Spleen (tissue), 11 donors: ENCODE measurements at regions not wholly inside any gene's neighbourhood (a gene's known extent, or its start where the extent isn't known, plus 50 kb on each side); places are given as distances from the start of the nearest gene placed in this dataset.

Experiments used
- DNase-seq: peaks from one replicate; pipeline ENCODE4 v3.0.0-alpha.2; 2020
- H3K27ac ChIP-seq, 8 donors: fragments of 200-600 bp; sonication (generic) in 7 of 8; 1 replicate in 4 of 8; 2 replicates in 4 of 8; pipeline versions ENCODE4 v1.5.0 to v1.8.0; 2016 to 2021; ENCODE audit warnings: inconsistent platforms in 4 of 8, mild to moderate bottlenecking in 4 of 8, moderate library complexity in 1 of 8
- H3K27me3 ChIP-seq, 7 donors: fragments of 200-600 bp; sonication (generic) in 6 of 7; replicated peaks in 1 of 7; 1 replicate in 4 of 7; 2 replicates in 3 of 7; pipeline versions ENCODE4 v1.5.0 to v1.8.0; 2016 to 2021; ENCODE audit warnings: inconsistent platforms in 3 of 7, mild to moderate bottlenecking in 1 of 7
- H3K36me3 ChIP-seq, 6 donors: fragments of 200-600 bp; sonication (generic) in 5 of 6; 1 replicate in 4 of 6; 2 replicates in 2 of 6; pipeline versions ENCODE4 v1.5.0 to v1.8.0; 2016 to 2021; ENCODE audit warnings: inconsistent platforms in 2 of 6
- H3K4me1 ChIP-seq, 6 donors: fragments of 200-600 bp; sonication (generic) in 5 of 6; 1 replicate in 3 of 6; 2 replicates in 3 of 6; pipeline versions ENCODE4 v1.5.0 to v1.8.0; 2016 to 2021; ENCODE audit warnings: inconsistent platforms in 3 of 6
- H3K4me3 ChIP-seq, 8 donors: fragments of 200-600 bp; sonication (generic) in 7 of 8; 1 replicate in 4 of 8; 2 replicates in 4 of 8; pipeline versions ENCODE4 v1.5.0 to v1.8.0; 2016 to 2021; ENCODE audit warnings: inconsistent platforms in 4 of 8, mild to moderate bottlenecking in 4 of 8, moderate library complexity in 2 of 8
- H3K9me3 ChIP-seq, 8 donors: fragments of 200-600 bp; sonication (generic) in 7 of 8; 1 replicate in 4 of 8; 2 replicates in 4 of 8; pipeline versions ENCODE4 v1.5.0 to v1.8.0; 2016 to 2021; ENCODE audit warnings: inconsistent platforms in 4 of 8
- POLR2A ChIP-seq, 3 donors: fragments of 450-650 bp; IDR thresholded peaks; one replicate each; pipeline ENCODE4 v1.5.1; 2017; ENCODE audit warnings: antibody characterized with exemption in 3 of 3, mild to moderate bottlenecking in 1 of 3
- POLR2AphosphoS5 ChIP-seq, 3 donors: sonication (generic); formaldehyde crosslinking; IDR thresholded peaks; one replicate each; pipeline ENCODE4 v1.5.1; 2017; ENCODE audit warnings: antibody characterized with exemption in 3 of 3
- WGBS, 5 donors: extraction: QIAGEN DNeasy Blood & Tissue Kit in 3 of 5; methylation state at CpG; one replicate each; pipeline versions ENCODE4 v1.1.5 to v1.1.7; 2013 to 2018; 5-methylcytosine and 5-hydroxymethylcytosine counted together
- intact Hi-C: fragments of 100-400 bp; cut with DNase I; formaldehyde crosslinking; loops from one replicate; pipeline ENCODE4 v1.15.0; 2023; ENCODE audit warnings: low total_unique reads
- TF ChIP-seq, protein P1 (sequence below), 11 experiments: fragments of 200-600 bp in 7 of 11; fragments of 450-650 bp in 4 of 11; sonication (generic) in 4 of 11; IDR thresholded peaks in 8 of 11; conservative IDR thresholded peaks in 3 of 11; 1 replicate in 7 of 11; 2 replicates in 4 of 11; pipeline versions ENCODE4 v1.4.0 to v1.8.0; 2016 to 2021; ENCODE audit warnings: antibody characterized with exemption in 11 of 11, inconsistent platforms in 4 of 11, mild to moderate bottlenecking in 1 of 11
- donor health status: healthy with polysubstance abuse.
- donor health status: DM: no; HTN: no; CAD: no; lungs with moderate emphysema.
- donor health status: DM: no; HTN: no; CAD: no.
- donor health status: Bipolar disorder and iron deficiency.
- donor health status: healthy.
- donor health status: DM: no; HTN: no; CAD: no.
- donor health status: DM: yes; HTN: yes; CAD: no.

- no peak for DNase-seq
- no peak overlapping the region for H3K4me3 ChIP-seq
- peaks cover 0 to 58% (median 0%) of the 10 kb centered on the region in 7 donors for H3K27me3 ChIP-seq
- H3K27ac ChIP-seq = no peak overlapping the region
- H3K9me3 ChIP-seq = no peaks in the 10 kb centered on the region
- H3K4me1 ChIP-seq = no peaks in the 10 kb centered on the region
- TF ChIP-seq POLR2A (IDR thresholded peaks at IDR 0.05) = no peak
- TF ChIP-seq, protein P1, sequence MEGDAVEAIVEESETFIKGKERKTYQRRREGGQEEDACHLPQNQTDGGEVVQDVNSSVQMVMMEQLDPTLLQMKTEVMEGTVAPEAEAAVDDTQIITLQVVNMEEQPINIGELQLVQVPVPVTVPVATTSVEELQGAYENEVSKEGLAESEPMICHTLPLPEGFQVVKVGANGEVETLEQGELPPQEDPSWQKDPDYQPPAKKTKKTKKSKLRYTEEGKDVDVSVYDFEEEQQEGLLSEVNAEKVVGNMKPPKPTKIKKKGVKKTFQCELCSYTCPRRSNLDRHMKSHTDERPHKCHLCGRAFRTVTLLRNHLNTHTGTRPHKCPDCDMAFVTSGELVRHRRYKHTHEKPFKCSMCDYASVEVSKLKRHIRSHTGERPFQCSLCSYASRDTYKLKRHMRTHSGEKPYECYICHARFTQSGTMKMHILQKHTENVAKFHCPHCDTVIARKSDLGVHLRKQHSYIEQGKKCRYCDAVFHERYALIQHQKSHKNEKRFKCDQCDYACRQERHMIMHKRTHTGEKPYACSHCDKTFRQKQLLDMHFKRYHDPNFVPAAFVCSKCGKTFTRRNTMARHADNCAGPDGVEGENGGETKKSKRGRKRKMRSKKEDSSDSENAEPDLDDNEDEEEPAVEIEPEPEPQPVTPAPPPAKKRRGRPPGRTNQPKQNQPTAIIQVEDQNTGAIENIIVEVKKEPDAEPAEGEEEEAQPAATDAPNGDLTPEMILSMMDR (IDR thresholded peaks at IDR 0.05 in 8 of 11, conservative IDR thresholded peaks at IDR 0.05 in 3 of 11) = no peak
- WGBS, 5 donors = 77 to 94% (median 85%) methylated on average over 8 of the region's 8 CpGs
- no peaks in the 10 kb centered on the region for H3K36me3 ChIP-seq
- intact Hi-C loops = no loop called here
These were observed 75.6 kb upstream of the NEURL1B start for GRCh38 chr5:172565455-172565854.

- Histone ChIP-seq H3K4me3 (no peak overlapping the region), H3K36me3 (no peaks in the 10 kb centered on the region), H3K4me1 (no peaks in the 10 kb centered on the region), H3K27me3 (peaks cover 0 to 54% (median 0%) of the 10 kb centered on the region in 7 donors), H3K9me3 (no peaks in the 10 kb centered on the region), H3K27ac (no peak overlapping the region)
- intact Hi-C loops = no loop called here
- DNase-seq = no peak
- no peak for TF ChIP-seq POLR2AphosphoS5 (IDR thresholded peaks at IDR 0.05)
- 81 to 95% (median 85%) methylated on average over 4 of the region's 4 CpGs for WGBS, 5 donors
These were observed 76.2 kb upstream of the NEURL1B start for GRCh38 chr5:172564883-172565282.

DNA sequence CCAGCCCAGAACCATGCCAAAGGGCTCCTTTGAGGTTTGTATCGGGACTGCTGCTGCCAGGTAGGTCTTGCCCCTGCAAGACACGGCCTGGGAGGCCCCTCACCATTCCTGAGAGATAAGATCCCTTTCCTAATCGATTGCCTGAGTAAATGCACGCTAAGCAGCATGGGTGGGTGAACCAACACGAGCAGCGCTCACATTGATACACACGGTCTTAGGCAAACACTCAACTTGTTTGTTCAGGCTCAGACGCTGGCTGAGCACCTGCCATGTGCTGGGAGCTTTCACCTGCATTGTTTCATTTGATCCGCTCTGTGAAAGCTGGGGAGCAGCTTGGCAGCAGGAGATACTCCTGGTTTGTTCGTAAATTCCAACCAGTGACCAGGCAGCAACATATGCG lies 76.9 kb upstream of the NEURL1B start:
- intact Hi-C loops = no loop called here
- no peak overlapping the region for H3K27ac ChIP-seq
- WGBS, 5 donors = 80 to 90% (median 87%) methylated on average over 11 of the region's 11 CpGs
- no peak overlapping the region for H3K4me3 ChIP-seq
- no peaks in the 10 kb centered on the region for H3K9me3 ChIP-seq
- DNase-seq = no peak
- H3K27me3 ChIP-seq = peaks cover 0 to 55% (median 0%) of the 10 kb centered on the region in 7 donors
- no peaks in the 10 kb centered on the region for H3K4me1 ChIP-seq
- no peaks in the 10 kb centered on the region for H3K36me3 ChIP-seq
- no peak for TF ChIP-seq POLR2A (IDR thresholded peaks at IDR 0.05)
- no peak for TF ChIP-seq POLR2AphosphoS5 (IDR thresholded peaks at IDR 0.05)
- TF ChIP-seq, protein P1 (IDR thresholded peaks at IDR 0.05 in 8 of 11, conservative IDR thresholded peaks at IDR 0.05 in 3 of 11) = no peak

GRCh38 chr5:172562443-172562842 lies 78.6 kb upstream of the NEURL1B start:
- H3K4me1 ChIP-seq = peaks cover 0 to 15% (median 0%) of the 10 kb centered on the region in 6 donors
- intact Hi-C loops = no loop called here
- no peak overlapping the region for H3K27ac ChIP-seq
- WGBS, 5 donors = 77 to 84% (median 81%) methylated on average over 8 of the region's 8 CpGs
- H3K36me3 ChIP-seq = no peaks in the 10 kb centered on the region
- H3K9me3 ChIP-seq = no peaks in the 10 kb centered on the region
- DNase-seq = no peak
- H3K27me3 ChIP-seq = peaks cover 0 to 65% (median 0%) of the 10 kb centered on the region in 7 donors
- no peak overlapping the region for H3K4me3 ChIP-seq
- TF ChIP-seq POLR2A (IDR thresholded peaks at IDR 0.05) = no peak
- TF ChIP-seq POLR2AphosphoS5 (IDR thresholded peaks at IDR 0.05) = no peak
- TF ChIP-seq, protein P1 (IDR thresholded peaks at IDR 0.05 in 8 of 11, conservative IDR thresholded peaks at IDR 0.05 in 3 of 11) = no peak

DNA sequence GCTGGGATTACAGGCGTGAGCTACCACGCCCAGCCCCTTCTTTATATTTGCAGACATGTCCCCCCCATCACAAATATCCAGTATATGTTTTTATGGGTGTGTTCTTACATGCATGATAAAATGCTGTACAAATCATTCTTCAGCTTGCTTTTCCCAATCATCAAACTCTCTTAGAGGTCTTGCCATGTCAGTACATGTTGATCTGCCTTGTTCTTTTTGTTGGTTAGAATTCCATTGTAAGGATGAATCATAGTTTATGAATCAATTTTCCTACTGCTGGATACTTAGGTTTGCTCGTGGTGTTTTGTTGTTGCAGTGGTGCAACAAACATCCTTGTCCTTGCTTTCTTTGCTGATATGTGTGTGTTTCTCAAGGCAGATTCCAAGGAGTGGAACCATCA lies 79.9 kb upstream of the NEURL1B start:
- intact Hi-C loops = no loop called here
- TF ChIP-seq, protein P1 (IDR thresholded peaks at IDR 0.05 in 8 of 11, conservative IDR thresholded peaks at IDR 0.05 in 3 of 11) = no peak
- no peak for TF ChIP-seq POLR2AphosphoS5 (IDR thresholded peaks at IDR 0.05)
- TF ChIP-seq POLR2A (IDR thresholded peaks at IDR 0.05) = no peak
- WGBS, 5 donors = 89 to 95% (median 93%) methylated on average over 3 of the region's 3 CpGs
- H3K27ac ChIP-seq = no peak overlapping the region
- no peaks in the 10 kb centered on the region for H3K9me3 ChIP-seq
- peaks cover 0 to 26% (median 2%) of the 10 kb centered on the region in 6 donors for H3K4me1 ChIP-seq
- no peak overlapping the region for H3K4me3 ChIP-seq
- H3K36me3 ChIP-seq = no peaks in the 10 kb centered on the region
- H3K27me3 ChIP-seq = peaks cover 0 to 63% (median 0%) of the 10 kb centered on the region in 7 donors
- no peak for DNase-seq
